ENCODE measurements at regions not wholly inside any gene's neighbourhood (a gene's known extent, or its start where the extent isn't known, plus 50 kb on each side); places are given as distances from the start of the nearest gene placed in this dataset.

DNA sequence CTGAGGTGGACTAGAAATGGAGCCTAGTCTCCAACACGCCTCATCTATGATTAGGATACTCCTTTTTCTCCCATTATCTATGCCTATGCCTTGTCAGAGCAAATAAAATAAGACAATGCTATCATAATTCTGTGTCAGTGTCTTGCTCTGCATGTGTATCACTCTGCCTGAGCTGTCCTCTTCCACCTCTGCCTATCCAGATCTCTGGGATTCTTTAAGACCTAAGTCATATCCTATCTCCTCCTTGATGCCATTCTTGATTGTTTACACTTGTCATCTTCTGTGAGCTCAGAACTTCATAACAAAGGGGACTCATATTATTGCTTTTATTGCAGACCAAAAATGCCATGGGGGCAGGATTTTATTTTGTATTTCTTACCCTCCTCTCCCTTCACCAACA lies 351.2 kb upstream of the C9orf72 start:
- no peaks in the 10 kb centered on the region for H3K79me2 ChIP-seq (ENCODE audit: control insufficient read depth, insufficient read depth, low read length)
- no peaks in the 10 kb centered on the region for H4K20me1 ChIP-seq (replicated peaks; ENCODE audit: control insufficient read depth, extremely low read depth, insufficient read depth, low read length)
- intact Hi-C loops (cut with micrococcal nuclease) = no loop called here
- no peaks in the 10 kb centered on the region for H3K27me3 ChIP-seq (ENCODE audit: control insufficient read depth in 2 of 2, insufficient read depth in 2 of 2, low read length in 2 of 2)
- no peak for DNase-seq (ENCODE audit: low read depth, low spot score)
- no TSS peak for BruUV-seq (replicated peaks)
- H3K4me2 ChIP-seq (ENCODE audit: insufficient read depth, low read length) = no peak overlapping the region
- H3K4me3 ChIP-seq (replicated peaks in 1 of 3; ENCODE audit: insufficient read depth in 1 of 3, low read depth in 1 of 3, low read length in 3 of 3) = no peak overlapping the region
- ChIA-PET POLR2A (no interaction called here), CTCF (no interaction called here)
- H3K9me1 ChIP-seq (replicated peaks; ENCODE audit: control insufficient read depth, extremely low read depth, insufficient read depth, low read length) = no peaks in the 10 kb centered on the region
- no peak for FAIRE-seq
- dilution Hi-C loops (cut with MboI; ENCODE audit: extremely low pct_ligation_motif_present, low sequenced_read_pairs) = no loop called here
- TF ChIP-seq EZH2 (IDR thresholded peaks at IDR 0.05; ENCODE audit: borderline replicate concordance, low read depth, low read length, severe bottlenecking) = no peak
- TF ChIP-seq, protein P1, sequence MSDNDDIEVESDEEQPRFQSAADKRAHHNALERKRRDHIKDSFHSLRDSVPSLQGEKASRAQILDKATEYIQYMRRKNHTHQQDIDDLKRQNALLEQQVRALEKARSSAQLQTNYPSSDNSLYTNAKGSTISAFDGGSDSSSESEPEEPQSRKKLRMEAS (IDR thresholded peaks at IDR 0.05; ENCODE audit: insufficient read depth, insufficient read length) = no peak
- no peak overlapping the region for H3K9ac ChIP-seq (replicated peaks; ENCODE audit: extremely low read depth, insufficient read depth, low read length)
- H2AFZ ChIP-seq (ENCODE audit: low read depth, low read length) = no peak overlapping the region
- H3K27ac ChIP-seq (ENCODE audit: insufficient read depth, low read depth, low read length) = no peak overlapping the region
- no peaks in the 10 kb centered on the region for H3K36me3 ChIP-seq (ENCODE audit: control insufficient read depth in 2 of 2, extremely low read depth in 1 of 2, insufficient read depth in 2 of 2, low read length in 2 of 2)
- H3K4me1 ChIP-seq (ENCODE audit: control insufficient read depth, extremely low read depth, insufficient read depth, low read length) = no peaks in the 10 kb centered on the region
- no peaks in the 10 kb centered on the region for H3K9me3 ChIP-seq (replicated peaks; ENCODE audit: control insufficient read depth, insufficient read depth, low read length)

- no peaks in the 10 kb centered on the region for H3K36me3 ChIP-seq (ENCODE audit: control insufficient read depth in 2 of 2, extremely low read depth in 1 of 2, insufficient read depth in 2 of 2, low read length in 2 of 2)
- H4K20me1 ChIP-seq (replicated peaks; ENCODE audit: control insufficient read depth, extremely low read depth, insufficient read depth, low read length) = no peaks in the 10 kb centered on the region
- BruUV-seq (replicated peaks) = no TSS peak
- dilution Hi-C loops (cut with MboI; ENCODE audit: extremely low pct_ligation_motif_present, low sequenced_read_pairs) = no loop called here
- TF ChIP-seq FOS (IDR thresholded peaks at IDR 0.05; ENCODE audit: borderline replicate concordance, insufficient read depth, low read length) = no peak
- no peak for TF ChIP-seq GATA2 (IDR thresholded peaks at IDR 0.05; ENCODE audit: insufficient read depth, insufficient read length, low read depth, low read length)
- TF ChIP-seq JUN (IDR thresholded peaks at IDR 0.05; ENCODE audit: borderline replicate concordance, insufficient read depth, insufficient read length, low read depth) = no peak
- TF ChIP-seq, protein P1 (IDR thresholded peaks at IDR 0.05; ENCODE audit: insufficient read depth, insufficient read length) = no peak
- no peak overlapping the region for H3K4me2 ChIP-seq (ENCODE audit: insufficient read depth, low read length)
- no peak overlapping the region for H3K4me3 ChIP-seq (replicated peaks in 1 of 3; ENCODE audit: insufficient read depth in 1 of 3, low read depth in 1 of 3, low read length in 3 of 3)
- H2AFZ ChIP-seq (ENCODE audit: low read depth, low read length) = no peak overlapping the region
- H3K9me3 ChIP-seq (replicated peaks; ENCODE audit: control insufficient read depth, insufficient read depth, low read length) = no peaks in the 10 kb centered on the region
- ChIA-PET CTCF (no interaction called here), POLR2A (no interaction called here)
- intact Hi-C loops (cut with micrococcal nuclease) = no loop called here
- H3K27me3 ChIP-seq (ENCODE audit: control insufficient read depth in 2 of 2, insufficient read depth in 2 of 2, low read length in 2 of 2) = no peaks in the 10 kb centered on the region
- H3K9ac ChIP-seq (replicated peaks; ENCODE audit: extremely low read depth, insufficient read depth, low read length) = no peak overlapping the region
- no peak overlapping the region for H3K27ac ChIP-seq (ENCODE audit: insufficient read depth, low read depth, low read length)
- DNase-seq (ENCODE audit: low read depth, low spot score) = no peak
- FAIRE-seq = no peak
- H3K4me1 ChIP-seq (ENCODE audit: control insufficient read depth, extremely low read depth, insufficient read depth, low read length) = no peaks in the 10 kb centered on the region
- H3K79me2 ChIP-seq (ENCODE audit: control insufficient read depth, insufficient read depth, low read length) = no peaks in the 10 kb centered on the region
- H3K9me1 ChIP-seq (replicated peaks; ENCODE audit: control insufficient read depth, extremely low read depth, insufficient read depth, low read length) = no peaks in the 10 kb centered on the region
Observed at GRCh38 chr9:27925815-27926214, 352.5 kb upstream of the C9orf72 start.
